OCI-LY3 (cell line): ENCODE measurements at regions not wholly inside any gene's neighbourhood (a gene's known extent, or its start where the extent isn't known, plus 50 kb on each side); places are given as distances from the start of the nearest gene placed in this dataset.
"Not testable (repeated sequence)": the region's sequence is repeated elsewhere in the genome, so short reads cannot be mapped to it uniquely, and the experiment has no call there.

ENCODE experiments used
- H2AFZ ChIP-seq: fragments of 200-600, 300-600 bp; shearing (Covaris generic); 2 replicates; pipeline ENCODE4 v1.6.0; 2014; ENCODE audit warnings: antibody characterized with exemption, low read depth, low read length
- H3K27ac ChIP-seq: fragments of 200-600, 300-600 bp; sonication (generic); 2 replicates; pipeline ENCODE4 v1.5.1; 2014; ENCODE audit warnings: mild to moderate bottlenecking, low read length, moderate library complexity, mixed read lengths
- H3K27me3 ChIP-seq: fragments of 200-600, 300-600 bp; sonication (generic); 2 replicates; pipeline ENCODE4 v1.6.1; 2014; ENCODE audit warnings: low read depth, low read length, mixed read lengths
- H3K36me3 ChIP-seq: fragments of 200-600, 300-600 bp; sonication (generic); replicated peaks from 2 replicates; pipeline ENCODE3; 2014; ENCODE audit warnings: low read depth, low read length, mixed read lengths
- H3K4me1 ChIP-seq: fragments of 300-600, 200-600 bp; sonication (generic); 2 replicates; pipeline ENCODE4 v1.6.1; 2014; ENCODE audit warnings: low read length, mixed read lengths
- H3K4me2 ChIP-seq: fragments of 200-600, 300-600 bp; sonication (generic); 2 replicates; pipeline ENCODE4 v1.6.1; 2014; ENCODE audit warnings: low read length, mixed read lengths
- H3K4me3 ChIP-seq: fragments of 300-600, 200-600 bp; sonication (generic); 2 replicates; pipeline ENCODE4 v1.5.1; 2014; ENCODE audit warnings: antibody characterized with exemption, mild to moderate bottlenecking, low read length, moderate library complexity
- H3K79me2 ChIP-seq: fragments of 300-600, 200-600 bp; shearing (Covaris generic); 2 replicates; pipeline ENCODE4 v1.6.1; 2014; ENCODE audit warnings: mild to moderate bottlenecking, low read length, mixed read lengths
- H3K9ac ChIP-seq: fragments of 300-600, 200-600 bp; shearing (Covaris generic); 2 replicates; pipeline ENCODE4 v1.6.0; 2014; ENCODE audit warnings: mild to moderate bottlenecking, low read length, moderate library complexity
- H3K9me3 ChIP-seq: fragments of 200-600, 300-600 bp; shearing (Covaris generic); 2 replicates; pipeline ENCODE4 v1.6.1; 2014; ENCODE audit warnings: low read length, mixed read lengths; ENCODE audit not compliant: insufficient read depth
- H4K20me1 ChIP-seq: fragments of 200-600, 300-600 bp; sonication (generic); 2 replicates; pipeline ENCODE4 v1.6.1; 2016; ENCODE audit warnings: low read length, mixed read lengths; ENCODE audit not compliant: insufficient read depth
- CTCF ChIP-seq: fragments of 200-600, 300-600 bp; sonication (generic); IDR thresholded peaks from 2 replicates; pipeline ENCODE4 v1.5.1; 2014; ENCODE audit warnings: antibody characterized with exemption, low read length, low read depth
- EZH2phosphoT487 ChIP-seq: fragments of 200-600 bp; shearing (Covaris generic); IDR thresholded peaks from 2 replicates; pipeline ENCODE4 v1.6.1; 2018; ENCODE audit warnings: antibody characterized with exemption, mixed run types, low read depth

DNA sequence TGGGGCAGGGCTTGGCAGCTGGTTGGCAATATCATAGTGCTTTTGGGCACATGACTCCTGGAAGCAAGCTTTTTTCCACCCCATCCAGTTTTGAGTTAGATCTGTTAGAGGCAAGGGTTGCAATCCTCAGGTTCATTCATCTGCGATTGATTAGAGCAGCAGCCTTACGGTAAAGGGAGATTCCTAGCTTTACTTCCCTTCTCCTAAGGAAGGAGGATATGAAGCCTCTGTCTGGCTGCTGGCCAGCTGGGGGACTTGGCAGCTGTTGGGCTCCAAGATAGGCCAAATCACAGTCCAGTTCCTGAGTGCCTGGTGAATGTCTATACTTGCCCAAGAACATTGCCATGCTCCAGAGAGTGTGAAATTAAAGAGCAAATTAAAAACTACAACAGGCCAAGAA is 113.4 kb upstream of the CCNH start:
- no peaks in the 10 kb centered on the region for H3K4me1 ChIP-seq
- no peak overlapping the region for H3K9ac ChIP-seq

DNA sequence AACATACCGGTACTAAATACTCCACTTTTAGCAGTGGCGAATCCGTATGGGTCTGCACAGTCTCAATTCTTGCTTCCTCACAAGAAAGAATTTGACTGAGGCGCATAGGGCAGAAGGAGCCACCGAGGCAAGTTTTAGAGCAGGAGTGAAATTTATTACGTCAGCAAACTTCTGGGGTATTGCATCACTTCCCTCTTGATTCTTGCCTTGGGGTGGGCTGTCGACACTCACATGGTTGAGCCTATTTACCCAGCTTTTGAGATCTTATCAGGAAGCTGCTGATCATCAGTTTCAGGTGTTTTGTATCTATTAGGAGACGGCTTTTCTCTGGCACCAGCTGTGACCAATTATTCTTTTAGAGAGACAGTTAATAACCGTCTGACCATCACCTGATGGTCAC is 111.5 kb upstream of the CCNH start:
- TF ChIP-seq EZH2phosphoT487 (no peak), CTCF (no peak)
- no peaks in the 10 kb centered on the region for H3K4me1 ChIP-seq

More for the DNA sequence above, 113.4 kb upstream of the CCNH start:
- Histone ChIP-seq H4K20me1 (no peaks in the 10 kb centered on the region), H3K4me3 (no peak overlapping the region), H2AFZ (no peak overlapping the region), H3K4me2 (no peak overlapping the region), H3K9me3 (no peaks in the 10 kb centered on the region), H3K79me2 (no peaks in the 10 kb centered on the region), H3K27ac (no peak overlapping the region), H3K27me3 (no peaks in the 10 kb centered on the region), H3K36me3 (no peaks in the 10 kb centered on the region)
- TF ChIP-seq EZH2phosphoT487 = no peak
- no peak for TF ChIP-seq CTCF

DNA sequence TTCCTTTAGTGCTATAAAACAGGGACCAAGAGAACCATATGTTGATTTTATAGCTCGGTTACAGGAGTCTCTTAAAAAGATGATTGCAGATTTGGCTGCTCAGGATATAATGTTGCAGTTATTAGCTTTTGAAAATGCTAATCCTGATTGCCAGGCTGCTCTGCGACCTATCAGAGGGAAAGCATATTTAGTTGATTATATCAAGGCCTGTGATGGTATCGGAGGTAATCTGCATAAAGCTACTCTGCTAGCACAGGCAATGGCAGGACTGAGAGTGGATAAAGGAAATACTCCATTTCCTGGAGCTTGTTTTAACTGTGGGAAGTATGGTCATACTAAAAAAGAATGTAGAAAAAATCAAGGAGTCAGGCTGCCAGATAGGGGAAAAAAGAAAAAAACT is 99.0 kb upstream of the CCNH start:
- not testable (repeated sequence) for H2AFZ ChIP-seq, H3K4me3 ChIP-seq, H3K27me3 ChIP-seq, H3K4me1 ChIP-seq, H3K36me3 ChIP-seq, H3K9me3 ChIP-seq, H3K9ac ChIP-seq, H3K27ac ChIP-seq, H4K20me1 ChIP-seq, H3K79me2 ChIP-seq, H3K4me2 ChIP-seq

More for the DNA sequence above, 111.5 kb upstream of the CCNH start:
- Histone ChIP-seq H4K20me1 (no peaks in the 10 kb centered on the region), H3K79me2 (no peaks in the 10 kb centered on the region), H2AFZ (no peak overlapping the region), H3K9ac (no peak overlapping the region), H3K9me3 (no peaks in the 10 kb centered on the region), H3K27ac (no peak overlapping the region), H3K4me2 (no peak overlapping the region), H3K27me3 (no peaks in the 10 kb centered on the region), H3K4me3 (no peak overlapping the region), H3K36me3 (no peaks in the 10 kb centered on the region)

DNA sequence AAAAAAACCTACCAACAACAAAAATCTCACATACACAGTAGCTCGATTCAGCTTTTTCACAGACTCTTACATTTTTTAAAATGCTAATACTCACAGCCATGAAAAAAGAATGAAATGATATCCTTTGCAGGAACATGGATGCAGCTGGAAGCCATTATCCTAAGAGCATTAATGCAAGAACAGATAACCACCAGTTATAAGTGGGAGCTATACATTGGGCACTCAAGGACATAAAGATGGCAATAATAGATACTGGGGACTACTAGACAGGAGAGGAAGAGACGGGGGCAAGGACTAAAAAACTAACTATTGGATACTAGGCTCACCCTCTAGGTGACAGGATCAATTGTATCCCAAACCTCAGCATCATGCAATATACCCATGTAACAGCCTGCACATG is 90.3 kb upstream of the CCNH start:
- no peak for TF ChIP-seq EZH2phosphoT487
- no peak for TF ChIP-seq CTCF
- H3K27ac ChIP-seq = no peak overlapping the region
- H3K9me3 ChIP-seq = no peaks in the 10 kb centered on the region
- no peaks in the 10 kb centered on the region for H3K79me2 ChIP-seq
- no peaks in the 10 kb centered on the region for H3K36me3 ChIP-seq
- no peaks in the 10 kb centered on the region for H3K4me1 ChIP-seq
- no peak overlapping the region for H3K4me2 ChIP-seq
- H4K20me1 ChIP-seq = no peaks in the 10 kb centered on the region
- H3K27me3 ChIP-seq = no peaks in the 10 kb centered on the region
- H2AFZ ChIP-seq = no peak overlapping the region
- no peak overlapping the region for H3K9ac ChIP-seq
- H3K4me3 ChIP-seq = no peak overlapping the region
